GM21360 (cell line): ENCODE measurements at regions not wholly inside any gene's neighbourhood (a gene's known extent, or its start where the extent isn't known, plus 50 kb on each side); places are given as distances from the start of the nearest gene placed in this dataset.
"Not testable (repeated sequence)": the region's sequence is repeated elsewhere in the genome, so short reads cannot be mapped to it uniquely, and the experiment has no call there.

Experiments
- ATAC-seq: cut with Tn5 transposase; IDR thresholded peaks from one replicate; pipeline ENCODE4 v1.9.1; 2021; ENCODE audit warnings: mild to moderate bottlenecking, moderate library complexity; ENCODE audit not compliant: unreplicated experiment

GRCh38 chr6:74891349-74891831, 314.5 kb downstream of the COL12A1 start:
- no peak for ATAC-seq

- ATAC-seq: no peak
Observed at GRCh38 chr6:74889635-74890034, 316.2 kb downstream of the COL12A1 start.

DNA sequence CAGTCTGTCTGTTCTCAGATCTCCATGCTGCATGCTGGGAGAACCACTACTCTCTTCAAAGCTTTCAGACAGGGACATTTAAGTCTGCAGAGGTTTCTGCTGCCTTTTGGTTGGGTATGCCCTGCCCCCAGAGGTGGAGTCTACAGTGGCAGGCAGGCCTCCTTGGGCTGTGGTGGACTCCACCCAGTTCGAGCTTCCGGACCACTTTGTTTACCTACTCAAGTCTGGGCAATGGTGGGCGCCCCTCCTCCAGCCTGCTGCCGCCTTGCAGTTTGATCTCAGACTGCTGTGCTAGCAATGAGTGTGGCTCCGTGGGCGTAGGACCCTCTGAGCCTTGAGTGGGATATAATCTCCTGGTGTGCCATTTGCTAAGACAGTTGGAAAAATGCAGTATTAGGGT, 317.1 kb downstream of the COL12A1 start:
- not testable (repeated sequence) for ATAC-seq

DNA sequence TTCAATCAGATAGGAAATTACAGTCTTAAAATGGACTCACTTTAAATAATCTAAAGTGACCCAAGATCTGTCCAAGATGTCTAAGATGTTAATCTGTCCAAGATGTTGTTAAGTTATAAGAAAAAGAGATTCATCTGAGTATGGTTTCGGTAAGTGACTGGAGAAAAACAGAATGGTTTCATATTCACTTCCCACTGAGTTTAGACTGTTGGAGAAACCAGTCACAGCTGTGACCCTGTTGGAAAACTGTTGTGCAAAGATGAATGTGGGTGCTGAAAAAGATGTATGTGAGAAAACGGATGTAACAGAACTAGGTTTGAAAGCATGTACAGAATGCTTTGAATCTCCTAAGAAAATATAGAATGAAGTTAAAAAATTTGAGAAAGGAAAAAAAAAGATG, 325.9 kb downstream of the COL12A1 start:
- ATAC-seq: no peak

- ATAC-seq: no peak
Observed at GRCh38 chr6:74879234-74879633, 326.6 kb downstream of the COL12A1 start.

DNA sequence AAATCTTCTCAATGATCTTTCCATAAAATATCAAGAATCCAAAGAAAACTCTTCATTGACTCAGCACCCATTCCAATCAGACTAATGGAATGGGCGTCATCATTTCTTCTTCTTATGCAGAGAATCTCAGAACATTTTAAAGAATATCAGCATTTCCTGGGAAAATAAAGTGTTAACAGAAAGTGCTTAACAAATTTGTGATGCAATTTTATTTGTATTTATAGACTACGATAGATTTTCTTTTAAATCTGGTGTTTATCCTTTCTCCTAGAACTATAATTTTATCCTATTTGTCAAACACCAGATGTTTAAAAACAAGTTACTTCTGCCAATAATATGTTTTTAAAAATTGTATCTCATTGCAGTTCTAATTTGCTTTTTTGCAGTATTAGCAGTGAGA, 330.7 kb downstream of the COL12A1 start:
- ATAC-seq: no peak

DNA sequence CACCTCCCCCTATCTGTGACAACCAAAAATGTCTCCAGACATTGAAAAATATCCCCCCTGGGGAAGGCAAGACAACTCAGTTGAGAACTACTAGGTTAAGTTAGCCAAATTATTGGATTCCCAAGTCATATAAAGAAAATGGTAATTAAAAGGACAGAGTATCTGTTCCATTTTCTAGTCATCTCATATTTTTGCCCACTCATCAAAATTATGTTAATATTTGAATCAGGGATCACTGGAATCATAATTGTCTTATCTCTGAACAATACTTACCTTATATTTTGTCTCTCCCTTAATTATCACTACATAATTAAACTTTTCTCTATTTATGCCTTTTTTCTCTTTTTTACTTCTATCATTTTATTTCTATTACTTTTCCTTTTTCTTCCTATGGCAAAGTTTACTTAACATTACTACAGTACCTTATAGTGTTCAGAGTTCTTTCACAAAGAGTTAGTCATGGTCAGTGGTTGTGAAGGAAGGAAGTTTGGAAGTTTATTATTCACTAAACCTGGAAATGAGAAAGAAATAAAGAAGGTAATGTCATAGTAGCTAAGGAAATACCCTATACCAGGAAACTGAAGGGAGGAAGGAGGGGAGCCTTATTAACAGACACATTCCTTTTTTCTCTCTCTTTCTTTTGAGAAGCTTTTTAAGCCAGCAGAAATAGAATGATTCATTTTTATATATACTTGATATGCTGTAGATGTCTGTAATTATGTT, 332.9 kb downstream of the COL12A1 start:
- ATAC-seq: no peak

DNA sequence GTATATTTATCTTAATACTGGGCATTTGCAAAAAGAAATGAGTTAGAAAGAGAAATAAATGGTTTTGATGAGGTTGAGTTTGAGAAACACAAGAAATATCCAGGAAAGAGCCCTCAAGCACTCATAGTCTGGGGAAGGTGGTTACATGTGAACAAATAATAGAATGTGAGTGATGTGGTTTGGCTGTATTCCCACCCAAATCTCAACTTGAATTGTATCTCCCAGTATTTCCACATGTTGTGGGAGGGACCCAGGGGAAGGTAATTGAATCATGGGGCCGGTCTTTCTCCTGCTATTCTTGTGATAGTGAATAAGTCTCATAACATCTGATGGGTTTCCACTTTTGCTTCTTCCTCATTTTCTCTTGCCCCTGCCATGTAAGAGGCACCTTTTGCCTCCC, 334.1 kb downstream of the COL12A1 start:
- ATAC-seq: no peak

DNA sequence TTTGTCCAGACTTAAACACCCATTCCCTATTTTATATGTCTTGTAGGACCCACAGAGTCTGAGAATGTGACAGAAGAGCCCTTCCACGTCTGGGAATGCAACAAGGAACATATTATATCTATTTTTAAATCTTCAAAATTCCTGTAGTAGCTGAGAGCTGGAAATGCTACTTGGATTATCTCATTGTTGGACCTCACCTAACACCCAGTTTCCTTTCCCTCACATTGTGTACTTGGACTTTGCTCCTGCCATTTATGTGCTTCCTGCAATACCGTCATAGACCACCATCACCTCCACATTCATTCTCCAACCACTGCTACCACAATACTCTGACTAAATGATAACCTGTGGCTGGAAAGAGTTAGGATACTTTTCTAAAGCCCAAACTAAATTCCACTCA, 335.4 kb downstream of the COL12A1 start:
- no peak for ATAC-seq

- ATAC-seq: no peak
Observed at GRCh38 chr6:74867291-74867690, 338.6 kb downstream of the COL12A1 start.

- no peak for ATAC-seq
Observed at GRCh38 chr6:74863968-74864367, 341.9 kb downstream of the COL12A1 start.

DNA sequence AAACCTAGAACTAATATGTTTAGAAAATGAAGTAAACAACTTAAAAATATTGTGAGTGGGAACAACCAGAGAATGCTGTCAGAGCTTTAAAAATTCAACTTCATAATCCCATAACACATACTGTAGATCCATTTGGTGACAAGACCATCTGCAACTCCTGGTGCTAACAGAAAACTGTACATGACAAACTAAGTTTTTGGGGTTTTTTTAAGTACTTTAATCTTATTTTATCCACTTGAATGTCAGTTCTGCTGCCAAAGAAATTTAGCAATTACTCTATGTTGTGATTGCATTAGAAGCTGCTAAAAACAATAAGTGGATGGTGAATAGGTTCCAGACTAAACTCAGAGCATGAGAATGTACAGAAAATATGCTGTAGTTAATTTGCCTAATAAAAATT, 345.4 kb downstream of the COL12A1 start:
- no peak for ATAC-seq

- ATAC-seq: no peak
Observed at GRCh38 chr6:74857157-74857556, 348.7 kb downstream of the COL12A1 start.

DNA sequence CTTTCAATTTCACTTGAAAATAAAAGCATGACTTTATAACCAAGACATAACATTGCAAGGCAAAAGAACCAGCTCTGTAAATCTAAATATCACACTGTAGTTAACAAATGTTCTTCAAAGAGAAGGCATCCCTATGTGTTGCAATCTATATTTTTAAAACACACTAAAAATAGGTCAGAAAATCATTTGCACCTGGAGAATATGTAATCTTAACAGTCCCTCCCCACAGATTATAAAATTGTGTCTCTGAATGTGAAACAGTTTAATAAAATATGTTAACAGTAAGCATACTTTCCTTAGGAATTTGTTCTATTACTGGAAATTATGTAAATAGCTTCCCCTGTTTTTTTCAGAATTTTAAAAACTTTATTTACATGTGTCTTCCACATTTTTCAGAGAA, 351.9 kb downstream of the COL12A1 start:
- ATAC-seq: no peak

DNA sequence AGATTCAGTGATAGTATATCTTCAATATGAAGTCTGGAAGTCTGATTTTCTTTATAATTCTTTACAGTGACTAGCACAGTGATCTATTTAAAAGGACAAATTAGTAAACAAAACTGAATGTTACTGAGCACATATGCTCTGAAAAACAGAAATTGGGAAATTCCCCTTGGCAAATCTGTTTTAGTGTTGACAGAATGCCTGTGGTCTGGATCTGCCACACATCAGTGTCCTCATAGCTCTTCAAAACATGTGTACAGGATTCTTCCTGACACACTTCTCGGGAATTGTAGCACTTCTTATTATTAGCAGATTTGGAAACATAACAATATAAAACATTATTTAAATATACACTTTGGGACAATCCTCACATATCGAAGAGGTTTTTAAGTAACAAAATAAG, 354.3 kb downstream of the COL12A1 start:
- no peak for ATAC-seq

DNA sequence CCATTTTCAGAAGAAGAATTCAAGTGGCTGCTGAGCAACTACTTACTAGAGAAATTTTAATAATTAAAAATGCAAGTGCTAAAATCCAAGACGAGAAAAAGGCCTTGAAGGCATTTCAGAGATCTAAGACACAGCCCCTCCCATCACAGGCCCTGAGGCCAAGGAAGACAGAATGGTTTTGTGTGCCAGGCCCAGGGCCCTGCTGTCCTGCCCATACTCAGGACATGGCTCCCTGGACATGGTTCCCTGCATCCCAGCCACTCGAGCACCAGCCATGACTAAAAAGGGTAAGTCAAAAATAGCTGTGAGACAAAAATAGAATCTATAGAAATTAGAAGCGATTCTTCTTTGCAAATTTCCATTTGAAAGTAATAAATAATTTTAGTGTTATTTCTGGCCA, 364.9 kb downstream of the COL12A1 start:
- no peak for ATAC-seq

DNA sequence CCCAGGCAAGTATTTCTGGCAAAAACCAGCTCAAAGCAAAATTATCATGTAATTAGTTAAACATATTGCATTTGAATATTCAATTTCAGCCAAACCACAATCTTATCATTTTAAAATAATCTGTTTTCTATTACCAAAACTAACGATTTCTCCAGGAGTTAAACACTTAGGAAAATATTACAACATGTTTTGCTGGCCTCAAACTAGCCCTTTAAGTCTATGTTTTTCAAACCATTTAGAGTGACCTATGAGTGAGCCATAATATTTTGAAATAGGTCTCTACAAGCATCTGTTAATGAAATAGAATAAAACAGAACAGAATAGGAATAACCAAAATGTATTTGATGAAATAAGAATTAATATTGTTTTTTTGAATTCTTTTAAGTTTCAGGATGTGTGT, 370.9 kb downstream of the COL12A1 start:
- no peak for ATAC-seq

- no peak for ATAC-seq
Observed at GRCh38 chr6:74826263-74826662, 379.6 kb downstream of the COL12A1 start.

DNA sequence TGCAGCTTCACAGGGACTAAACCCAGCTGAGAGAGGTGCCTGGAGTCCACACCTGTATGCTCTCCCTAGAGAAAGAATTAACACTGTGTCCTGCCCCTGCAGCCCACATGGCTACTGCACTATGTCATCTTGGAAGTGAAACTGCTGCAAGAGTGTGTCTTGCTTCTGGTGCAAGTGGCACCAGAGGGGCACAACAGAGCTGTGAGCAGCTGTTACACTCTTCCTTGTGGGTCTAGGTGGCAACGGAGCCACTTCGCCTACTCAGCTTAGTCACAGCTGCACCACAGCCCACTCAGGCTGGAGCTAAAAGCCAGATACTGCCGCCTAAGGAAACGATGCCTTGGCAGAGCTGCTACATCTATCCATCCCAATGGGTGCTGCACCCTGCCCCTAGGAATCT, 391.4 kb downstream of the COL12A1 start:
- no peak for ATAC-seq

DNA sequence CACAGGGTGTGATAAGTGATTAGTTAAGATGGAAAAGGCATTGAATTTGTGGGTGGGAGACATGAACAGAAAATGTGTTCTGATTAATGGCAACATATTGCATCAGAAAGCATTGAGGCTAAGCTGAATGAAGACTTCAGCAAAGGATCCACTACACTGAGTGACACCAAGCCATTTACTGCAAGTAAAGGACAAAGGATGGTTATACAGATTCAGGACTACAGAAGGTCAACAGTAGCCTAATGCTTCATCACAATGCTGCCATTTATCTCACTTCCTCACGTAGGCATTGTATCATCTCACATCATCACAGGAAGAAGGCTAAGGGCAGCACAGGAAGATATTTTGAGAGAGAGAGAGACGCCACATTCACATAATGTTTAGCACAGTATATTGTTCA, 398.2 kb downstream of the COL12A1 start:
- ATAC-seq: no peak

- no peak for ATAC-seq
Observed at GRCh38 chr6:74805916-74806696, 399.7 kb downstream of the COL12A1 start.

GRCh38 chr6:74798302-74798701, 407.6 kb downstream of the COL12A1 start:
- ATAC-seq: no peak
